Naive thymus-derived CD8-positive, alpha-beta T cell (primary cell): ENCODE measurements at regions not wholly inside any gene's neighbourhood (a gene's known extent, or its start where the extent isn't known, plus 50 kb on each side); places are given as distances from the start of the nearest gene placed in this dataset.

Experiments used
- ATAC-seq, 2 donors: fragments of 150-1000 bp; cut with Tn5 transposase in 1 of 2; sonication (Bioruptor Pico), chemical (Tn5 transposase) in 1 of 2; 1 replicate in 1 of 2; 2 replicates in 1 of 2; pipeline ENCODE4 v1.10.0; 2021; ENCODE audit warnings: mild to moderate bottlenecking in 2 of 2, moderate library complexity in 2 of 2
- POLR2A ChIA-PET: fragments of 350-600 bp; sonication (Branson Sonifier 250); formaldehyde crosslinking; loops from one replicate; lab custom pipeline; 2021; ENCODE audit warnings: antibody characterized with exemption; lab: Charles Lee
- DNase-seq, 10 donors: peaks; one replicate each; pipeline versions ENCODE4 v3.0.0 to v3.0.0-alpha.2; 2020 to 2022
- H3K27ac Mint-ChIP-seq, 10 donors: one replicate each; pipeline ENCODE4 v1.8.0; 2020 to 2022; ENCODE audit warnings: mild to moderate bottlenecking in 10 of 10, mixed read lengths in 10 of 10, moderate library complexity in 4 of 10, inconsistent platforms in 1 of 10
- H3K27me3 Mint-ChIP-seq, 5 donors: one replicate each; pipeline ENCODE4 v1.8.0; 2021 to 2022; ENCODE audit warnings: mixed read lengths in 5 of 5
- H3K36me3 Mint-ChIP-seq, 3 donors: one replicate each; pipeline ENCODE4 v1.8.0; 2020 to 2022; ENCODE audit warnings: mixed read lengths in 3 of 3, mild to moderate bottlenecking in 2 of 3, inconsistent platforms in 1 of 3
- H3K4me1 Mint-ChIP-seq, 4 donors: one replicate each; pipeline ENCODE4 v1.8.0; 2021 to 2022; ENCODE audit warnings: mixed read lengths in 4 of 4
- H3K4me3 Mint-ChIP-seq, 10 donors: one replicate each; pipeline ENCODE4 v1.8.0; 2020 to 2022; ENCODE audit warnings: mild to moderate bottlenecking in 10 of 10, mixed read lengths in 10 of 10, moderate library complexity in 6 of 10, inconsistent platforms in 1 of 10
- H3K9me3 Mint-ChIP-seq, 9 donors: one replicate each; pipeline ENCODE4 v1.8.0; 2020 to 2022; ENCODE audit warnings: mixed read lengths in 9 of 9, mild to moderate bottlenecking in 3 of 9, inconsistent platforms in 1 of 9, moderate library complexity in 1 of 9

- H3K27ac Mint-ChIP-seq, result no peak overlapping the region
- H3K4me3 Mint-ChIP-seq, result no peak overlapping the region
- no peaks in the 10 kb centered on the region for H3K27me3 Mint-ChIP-seq
- DNase-seq (no peak), ATAC-seq (no peak)
- H3K9me3 Mint-ChIP-seq, result peaks cover 0 to 33% (median 4%) of the 10 kb centered on the region in 9 donors
- POLR2A ChIA-PET, result no interaction called here
- peaks cover 0 to 4% (median 0%) of the 10 kb centered on the region in 3 donors for H3K36me3 Mint-ChIP-seq
- H3K4me1 Mint-ChIP-seq, result no peaks in the 10 kb centered on the region
Observed at GRCh38 chr17:53891726-53892125, 69.0 kb downstream of the KIF2B start.

GRCh38 chr17:53892222-53892621 is 69.5 kb downstream of the KIF2B start:
- POLR2A ChIA-PET, result no interaction called here
- H3K27ac Mint-ChIP-seq, result no peak overlapping the region
- ATAC-seq (no peak), DNase-seq (no peak)
- H3K9me3 Mint-ChIP-seq, result peaks cover 0 to 31% (median 3%) of the 10 kb centered on the region in 9 donors
- H3K27me3 Mint-ChIP-seq, result no peaks in the 10 kb centered on the region
- H3K4me1 Mint-ChIP-seq, result no peaks in the 10 kb centered on the region
- peaks cover 0 to 4% (median 0%) of the 10 kb centered on the region in 3 donors for H3K36me3 Mint-ChIP-seq
- no peak overlapping the region for H3K4me3 Mint-ChIP-seq

DNA sequence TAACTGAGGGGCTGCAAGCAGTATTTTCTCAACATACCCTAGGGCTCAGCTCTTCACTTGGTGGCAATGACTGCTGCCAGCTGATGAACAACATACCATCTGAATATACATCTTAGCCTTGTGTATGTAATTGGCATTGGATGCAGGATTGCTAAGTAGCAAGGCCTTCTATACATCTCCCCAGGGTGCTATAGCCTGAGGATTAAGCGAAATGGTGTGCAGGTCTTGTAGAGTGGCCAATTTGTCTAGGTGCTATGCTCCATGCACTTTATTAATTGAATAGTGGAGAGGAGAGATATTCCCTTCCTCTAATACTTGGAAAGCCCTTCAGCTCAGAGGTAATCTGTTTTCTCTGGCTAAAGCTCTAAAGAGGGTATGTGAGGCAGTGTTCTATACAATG is 71.9 kb downstream of the KIF2B start:
- H3K4me3 Mint-ChIP-seq, result no peak overlapping the region
- POLR2A ChIA-PET, result no interaction called here
- H3K9me3 Mint-ChIP-seq, result peaks cover 0 to 23% (median 3%) of the 10 kb centered on the region in 9 donors
- no peaks in the 10 kb centered on the region for H3K27me3 Mint-ChIP-seq
- DNase-seq (no peak), ATAC-seq (no peak)
- H3K36me3 Mint-ChIP-seq, result peaks cover 0 to 4% (median 0%) of the 10 kb centered on the region in 3 donors
- no peaks in the 10 kb centered on the region for H3K4me1 Mint-ChIP-seq
- no peak overlapping the region for H3K27ac Mint-ChIP-seq

DNA sequence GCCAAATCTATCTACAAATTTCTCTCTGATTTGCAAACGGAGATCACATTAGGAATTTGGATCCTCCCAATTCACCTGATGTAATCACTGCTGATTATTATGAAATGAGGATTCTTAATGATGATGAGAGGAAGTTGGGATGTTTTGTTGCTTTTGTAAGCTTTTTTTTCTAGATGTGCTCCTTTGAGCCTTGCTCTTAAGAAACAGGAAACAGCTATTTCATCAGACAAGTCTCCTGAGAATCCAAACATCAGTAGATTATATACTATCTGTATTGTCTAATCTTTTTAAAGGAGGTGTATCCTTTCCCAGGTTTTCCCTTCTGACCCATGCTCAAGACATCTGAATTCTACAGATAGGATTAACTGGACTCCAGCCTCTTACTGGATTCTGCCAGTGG is 73.3 kb downstream of the KIF2B start:
- no peak overlapping the region for H3K4me3 Mint-ChIP-seq
- H3K9me3 Mint-ChIP-seq, result peaks cover 0 to 32% (median 8%) of the 10 kb centered on the region in 9 donors
- peaks cover 0 to 4% (median 0%) of the 10 kb centered on the region in 3 donors for H3K36me3 Mint-ChIP-seq
- H3K27ac Mint-ChIP-seq, result no peak overlapping the region
- H3K4me1 Mint-ChIP-seq, result no peaks in the 10 kb centered on the region
- H3K27me3 Mint-ChIP-seq, result no peaks in the 10 kb centered on the region
- ATAC-seq (no peak), DNase-seq (no peak)
- POLR2A ChIA-PET, result no interaction called here

- H3K27ac Mint-ChIP-seq, result no peak overlapping the region
- DNase-seq (no peak), ATAC-seq (no peak)
- POLR2A ChIA-PET, result no interaction called here
- H3K9me3 Mint-ChIP-seq, result peaks cover 10 to 59% (median 28%) of the 10 kb centered on the region in 9 donors
- H3K27me3 Mint-ChIP-seq, result no peaks in the 10 kb centered on the region
- H3K4me3 Mint-ChIP-seq, result no peak overlapping the region
- H3K4me1 Mint-ChIP-seq, result no peaks in the 10 kb centered on the region
- peaks cover 0 to 9% (median 0%) of the 10 kb centered on the region in 3 donors for H3K36me3 Mint-ChIP-seq
Observed at GRCh38 chr17:53900951-53901350, 78.2 kb downstream of the KIF2B start.

DNA sequence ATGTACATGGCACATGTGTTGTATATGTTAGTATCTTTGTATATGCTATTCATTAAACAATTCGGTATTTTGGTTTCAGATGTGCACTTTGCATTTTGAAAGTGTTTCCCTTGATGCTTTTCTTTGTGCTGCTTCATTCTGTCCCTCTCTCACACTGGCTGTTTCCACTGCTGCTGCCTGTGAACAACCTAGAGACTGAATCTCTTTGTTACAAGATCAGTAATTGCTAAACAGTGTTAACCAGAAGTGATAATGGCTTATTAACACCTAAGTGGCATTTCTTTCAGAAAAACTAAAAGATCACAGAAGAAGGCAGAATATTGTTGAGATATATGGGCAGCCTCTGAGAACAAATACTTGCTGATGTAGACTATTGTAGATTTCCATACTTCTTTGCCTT is 84.7 kb downstream of the KIF2B start:
- POLR2A ChIA-PET, result no interaction called here
- Mint-ChIP-seq H3K4me3 (no peak overlapping the region), H3K27me3 (no peaks in the 10 kb centered on the region), H3K4me1 (no peaks in the 10 kb centered on the region), H3K36me3 (no peaks in the 10 kb centered on the region), H3K27ac (no peak overlapping the region), H3K9me3 (peaks cover 0 to 30% (median 13%) of the 10 kb centered on the region in 9 donors)
- no peak for DNase-seq
- ATAC-seq, result no peak

DNA sequence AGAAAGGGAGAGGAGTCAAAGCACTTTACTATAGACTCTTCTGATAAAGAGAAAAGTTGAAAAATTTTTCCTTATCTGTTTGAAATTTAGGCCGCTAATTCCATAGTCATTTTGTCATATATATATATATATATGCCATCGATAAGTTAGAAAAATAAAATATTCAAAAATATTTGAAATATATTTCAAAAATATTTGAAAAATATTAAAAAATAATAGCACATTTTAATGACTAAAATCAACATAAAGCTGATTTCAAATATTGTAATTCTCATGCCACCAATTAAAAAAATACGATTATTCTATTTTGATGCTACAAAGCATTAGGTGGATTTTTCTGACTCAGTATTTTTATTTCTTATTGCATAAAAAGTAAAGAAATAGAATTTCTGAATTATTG is 87.1 kb downstream of the KIF2B start:
- Mint-ChIP-seq H3K36me3 (no peaks in the 10 kb centered on the region), H3K9me3 (peaks cover 0 to 40% (median 8%) of the 10 kb centered on the region in 9 donors), H3K27ac (no peak overlapping the region), H3K4me3 (no peak overlapping the region), H3K4me1 (no peaks in the 10 kb centered on the region), H3K27me3 (no peaks in the 10 kb centered on the region)
- ATAC-seq (no peak), DNase-seq (no peak)
- POLR2A ChIA-PET, result no interaction called here

DNA sequence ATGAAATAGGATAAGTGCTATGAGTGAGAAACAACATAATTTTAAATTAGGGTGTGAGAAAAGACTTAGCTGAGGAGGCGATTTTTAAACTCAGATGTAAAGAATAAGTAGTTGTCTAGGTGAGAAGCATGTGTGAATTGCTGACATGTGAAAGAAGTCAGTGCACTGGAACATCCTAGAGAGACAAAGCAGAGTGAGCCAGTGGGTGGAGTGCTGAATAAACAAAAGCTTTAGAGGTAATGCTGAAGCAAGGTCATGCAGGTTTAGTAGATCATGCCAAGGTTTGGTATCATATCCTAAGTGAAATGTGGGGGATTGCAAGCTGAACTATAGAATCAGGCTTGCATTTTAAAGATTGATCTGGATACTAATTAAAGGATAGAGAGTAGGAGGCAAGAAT is 89.4 kb downstream of the KIF2B start:
- no peak overlapping the region for H3K27ac Mint-ChIP-seq
- H3K4me3 Mint-ChIP-seq, result no peak overlapping the region
- no peaks in the 10 kb centered on the region for H3K27me3 Mint-ChIP-seq
- POLR2A ChIA-PET, result no interaction called here
- DNase-seq (no peak), ATAC-seq (no peak)
- H3K36me3 Mint-ChIP-seq, result no peaks in the 10 kb centered on the region
- H3K4me1 Mint-ChIP-seq, result no peaks in the 10 kb centered on the region
- H3K9me3 Mint-ChIP-seq, result peaks cover 0 to 29% (median 8%) of the 10 kb centered on the region in 9 donors

DNA sequence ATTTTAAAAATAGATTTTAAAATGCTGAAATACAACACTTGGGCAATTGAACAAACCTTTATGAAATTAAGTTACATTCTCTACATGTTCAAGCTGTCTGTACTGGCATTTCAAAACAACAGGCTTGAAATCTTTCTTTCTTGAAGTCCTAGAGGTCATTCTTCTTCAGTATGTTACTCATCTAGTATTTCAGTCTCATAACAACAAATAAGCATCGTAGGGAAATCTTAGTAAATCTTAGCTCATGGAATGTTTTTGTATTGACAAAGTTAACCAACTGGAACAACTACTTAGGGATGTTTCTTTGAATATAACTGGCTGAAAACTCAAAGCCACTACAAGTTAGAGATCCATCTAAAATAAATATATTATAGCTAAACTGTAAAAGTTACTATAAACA is 96.6 kb downstream of the KIF2B start:
- POLR2A ChIA-PET, result no interaction called here
- DNase-seq, result no peak
- no peak for ATAC-seq
- Mint-ChIP-seq H3K9me3 (peaks cover 0 to 9% (median 5%) of the 10 kb centered on the region in 9 donors), H3K4me1 (no peaks in the 10 kb centered on the region), H3K4me3 (no peak overlapping the region), H3K27me3 (no peaks in the 10 kb centered on the region), H3K36me3 (no peaks in the 10 kb centered on the region), H3K27ac (no peak overlapping the region)

- ATAC-seq (no peak), DNase-seq (no peak)
- H3K27ac Mint-ChIP-seq, result no peak overlapping the region
- POLR2A ChIA-PET, result no interaction called here
- no peaks in the 10 kb centered on the region for H3K36me3 Mint-ChIP-seq
- no peak overlapping the region for H3K4me3 Mint-ChIP-seq
- H3K4me1 Mint-ChIP-seq, result no peaks in the 10 kb centered on the region
- peaks cover 0 to 16% (median 5%) of the 10 kb centered on the region in 9 donors for H3K9me3 Mint-ChIP-seq
- H3K27me3 Mint-ChIP-seq, result no peaks in the 10 kb centered on the region
Observed at GRCh38 chr17:53924530-53925455, 102.1 kb downstream of the KIF2B start.

DNA sequence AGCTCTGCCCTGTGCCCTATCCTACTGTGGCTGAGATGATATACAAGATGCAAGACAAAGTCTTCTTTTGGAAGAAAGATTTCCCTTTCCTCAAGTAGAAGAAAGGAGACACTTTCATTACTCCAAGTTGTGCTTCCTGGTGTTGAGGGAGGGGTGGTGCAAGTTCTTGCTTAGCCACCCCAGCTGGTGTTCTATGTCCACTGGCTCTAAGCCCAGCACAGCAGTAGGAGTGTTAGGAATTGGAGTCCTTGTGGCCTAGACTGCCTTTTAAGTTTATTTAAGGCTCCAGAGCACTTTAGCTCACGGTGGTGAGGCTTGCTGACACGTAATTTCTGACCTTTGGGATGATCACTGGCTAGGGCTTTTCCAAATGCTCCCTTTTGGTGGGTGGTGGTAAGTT is 109.7 kb downstream of the KIF2B start:
- H3K27ac Mint-ChIP-seq, result no peak overlapping the region
- peaks cover 0 to 25% (median 6%) of the 10 kb centered on the region in 9 donors for H3K9me3 Mint-ChIP-seq
- peaks cover 0 to 4% (median 0%) of the 10 kb centered on the region in 3 donors for H3K36me3 Mint-ChIP-seq
- H3K27me3 Mint-ChIP-seq, result no peaks in the 10 kb centered on the region
- no peak overlapping the region for H3K4me3 Mint-ChIP-seq
- no peak for DNase-seq
- ATAC-seq, result no peak
- POLR2A ChIA-PET, result no interaction called here
- no peaks in the 10 kb centered on the region for H3K4me1 Mint-ChIP-seq

GRCh38 chr17:53934931-53935330 is 112.2 kb downstream of the KIF2B start:
- Mint-ChIP-seq H3K9me3 (peaks cover 0 to 15% (median 4%) of the 10 kb centered on the region in 9 donors), H3K27ac (no peak overlapping the region), H3K4me1 (no peaks in the 10 kb centered on the region), H3K27me3 (no peaks in the 10 kb centered on the region), H3K4me3 (no peak overlapping the region), H3K36me3 (peaks cover 0 to 4% (median 0%) of the 10 kb centered on the region in 3 donors)
- POLR2A ChIA-PET, result no interaction called here
- ATAC-seq, result no peak
- DNase-seq, result no peak

- H3K4me1 Mint-ChIP-seq, result no peaks in the 10 kb centered on the region
- ATAC-seq, result no peak
- POLR2A ChIA-PET, result no interaction called here
Observed at GRCh38 chr17:53941231-53941630, 118.5 kb downstream of the KIF2B start.

More at GRCh38 chr17:53941231-53941630, 118.5 kb downstream of the KIF2B start:
- DNase-seq, result no peak
- H3K4me3 Mint-ChIP-seq, result no peak overlapping the region
- no peak overlapping the region for H3K27ac Mint-ChIP-seq
- no peaks in the 10 kb centered on the region for H3K27me3 Mint-ChIP-seq
- peaks cover 0 to 11% (median 3%) of the 10 kb centered on the region in 9 donors for H3K9me3 Mint-ChIP-seq
- no peaks in the 10 kb centered on the region for H3K36me3 Mint-ChIP-seq
